ENCODE measurements at regions not wholly inside any gene's neighbourhood (a gene's known extent, or its start where the extent isn't known, plus 50 kb on each side); places are given as distances from the start of the nearest gene placed in this dataset.
"Not testable (repeated sequence)": the region's sequence is repeated elsewhere in the genome, so short reads cannot be mapped to it uniquely, and the experiment has no call there.

GRCh38 chr15:93941697-93942096 lies 289.7 kb upstream of the MCTP2 start:
- no peak for DNase-seq

- no peak for DNase-seq
Observed at GRCh38 chr15:93940226-93940625, 291.1 kb upstream of the MCTP2 start.

GRCh38 chr15:93932164-93932776 lies 299.1 kb upstream of the MCTP2 start:
- no peak for DNase-seq

GRCh38 chr15:93929375-93930094 lies 301.8 kb upstream of the MCTP2 start:
- DNase-seq, result no peak

GRCh38 chr15:93920204-93920603 lies 311.2 kb upstream of the MCTP2 start:
- DNase-seq, result no peak

- not testable (repeated sequence) for DNase-seq
Observed at GRCh38 chr15:93918801-93919200, 312.6 kb upstream of the MCTP2 start.

GRCh38 chr15:93917181-93917580 lies 314.2 kb upstream of the MCTP2 start:
- no peak for DNase-seq

GRCh38 chr15:93913871-93914270 lies 317.5 kb upstream of the MCTP2 start:
- DNase-seq, result no peak

GRCh38 chr15:93913310-93913709 lies 318.1 kb upstream of the MCTP2 start:
- no peak for DNase-seq

- DNase-seq, result no peak
Observed at GRCh38 chr15:93900476-93901400, 330.6 kb upstream of the MCTP2 start.

GRCh38 chr15:93899817-93900216 lies 331.5 kb upstream of the MCTP2 start:
- no peak for DNase-seq

GRCh38 chr15:93897377-93897776 lies 334.0 kb upstream of the MCTP2 start:
- no peak for DNase-seq

GRCh38 chr15:93895976-93896770 lies 335.2 kb upstream of the MCTP2 start:
- no peak for DNase-seq

GRCh38 chr15:93894438-93895036 lies 336.8 kb upstream of the MCTP2 start:
- DNase-seq, result no peak

GRCh38 chr15:93887151-93887550 lies 344.2 kb upstream of the MCTP2 start:
- no peak for DNase-seq

GRCh38 chr15:93882779-93883178 lies 348.6 kb upstream of the MCTP2 start:
- no peak for DNase-seq

GRCh38 chr15:93882141-93882540 lies 349.2 kb upstream of the MCTP2 start:
- peak; percentile 18 to 54 (median 36) for DNase-seq

GRCh38 chr15:93881310-93881709 lies 350.1 kb upstream of the MCTP2 start:
- no peak for DNase-seq

GRCh38 chr15:93880358-93880757 lies 351.0 kb upstream of the MCTP2 start:
- DNase-seq, result no peak

GRCh38 chr15:93870583-93870982 lies 360.8 kb upstream of the MCTP2 start:
- no peak for DNase-seq

- peak in 1 of 4 experiments; percentile 5 for DNase-seq
Observed at GRCh38 chr15:93866948-93867347, 364.4 kb upstream of the MCTP2 start.

- no peak for DNase-seq
Observed at GRCh38 chr15:93866476-93866875, 364.9 kb upstream of the MCTP2 start.

All from suppressor macrophage (primary cell).